ENCODE measurements at regions not wholly inside any gene's neighbourhood (a gene's known extent, or its start where the extent isn't known, plus 50 kb on each side); places are given as distances from the start of the nearest gene placed in this dataset.

- ATAC-seq, result no peak
- no peaks in the 10 kb centered on the region for H3K27me3 ChIP-seq
- DNase-seq, result no peak
Observed at GRCh38 chr5:29588236-29588635, 1605.2 kb upstream of the CDH6 start.

GRCh38 chr5:29587832-29588231, 1605.7 kb upstream of the CDH6 start:
- TF ChIP-seq CTCF (IDR thresholded peaks at IDR 0.05) (no peak), POLR2A (IDR thresholded peaks at IDR 0.05) (no peak)
- 58 to 63% methylated on average over 2 of the region's 2 CpGs for WGBS, 2 donors
- no peaks in the 10 kb centered on the region for H3K9me3 ChIP-seq
- no peaks in the 10 kb centered on the region for H3K4me1 ChIP-seq
- ATAC-seq (no peak), DNase-seq (no peak)
- H3K36me3 ChIP-seq (replicated peaks in 1 of 2; ENCODE audit: insufficient read depth in 1 of 2, low read depth in 2 of 2), result no peaks in the 10 kb centered on the region
- H3K4me3 ChIP-seq, result no peak overlapping the region
- no peaks in the 10 kb centered on the region for H3K27me3 ChIP-seq
- H3K27ac ChIP-seq, result no peak overlapping the region
- intact Hi-C loops (cut with DNase I), result no loop called here

More at GRCh38 chr5:29588236-29588635, 1605.2 kb upstream of the CDH6 start:
- TF ChIP-seq POLR2A (IDR thresholded peaks at IDR 0.05) (no peak), CTCF (IDR thresholded peaks at IDR 0.05) (no peak)
- intact Hi-C loops (cut with DNase I), result no loop called here
- Histone ChIP-seq H3K4me3 (no peak overlapping the region), H3K9me3 (no peaks in the 10 kb centered on the region), H3K4me1 (no peaks in the 10 kb centered on the region), H3K27ac (no peak overlapping the region), H3K36me3 (replicated peaks in 1 of 2; ENCODE audit: insufficient read depth in 1 of 2, low read depth in 2 of 2) (no peaks in the 10 kb centered on the region)

- H3K4me1 ChIP-seq, result no peaks in the 10 kb centered on the region
- 36 to 52% methylated on average over 2 of the region's 2 CpGs for WGBS, 2 donors
- TF ChIP-seq CTCF (IDR thresholded peaks at IDR 0.05) (no peak), POLR2A (IDR thresholded peaks at IDR 0.05) (no peak)
- H3K36me3 ChIP-seq (replicated peaks in 1 of 2; ENCODE audit: insufficient read depth in 1 of 2, low read depth in 2 of 2), result no peaks in the 10 kb centered on the region
- intact Hi-C loops (cut with DNase I), result no loop called here
- ATAC-seq (no peak), DNase-seq (no peak)
- H3K27me3 ChIP-seq, result no peaks in the 10 kb centered on the region
- no peak overlapping the region for H3K4me3 ChIP-seq
- H3K27ac ChIP-seq, result no peak overlapping the region
- no peaks in the 10 kb centered on the region for H3K9me3 ChIP-seq
Observed at GRCh38 chr5:29568028-29568427, 1625.5 kb upstream of the CDH6 start.

- Histone ChIP-seq H3K9me3 (no peaks in the 10 kb centered on the region), H3K4me1 (no peaks in the 10 kb centered on the region), H3K36me3 (replicated peaks in 1 of 2; ENCODE audit: insufficient read depth in 1 of 2, low read depth in 2 of 2) (no peaks in the 10 kb centered on the region), H3K27me3 (no peaks in the 10 kb centered on the region), H3K4me3 (no peak overlapping the region), H3K27ac (no peak overlapping the region)
- WGBS, 2 donors, result 53 to 65% methylated on average over 4 of the region's 4 CpGs
- intact Hi-C loops (cut with DNase I), result no loop called here
- DNase-seq (no peak), ATAC-seq (no peak)
- no peak for TF ChIP-seq CTCF (IDR thresholded peaks at IDR 0.05)
- no peak for TF ChIP-seq POLR2A (IDR thresholded peaks at IDR 0.05)
Observed at GRCh38 chr5:29561564-29561963, 1631.9 kb upstream of the CDH6 start.

- DNase-seq, result no peak
- TF ChIP-seq CTCF (IDR thresholded peaks at IDR 0.05), result no peak
- TF ChIP-seq POLR2A (IDR thresholded peaks at IDR 0.05), result no peak
- Histone ChIP-seq H3K27me3 (no peaks in the 10 kb centered on the region), H3K27ac (no peak overlapping the region), H3K36me3 (replicated peaks in 1 of 2; ENCODE audit: insufficient read depth in 1 of 2, low read depth in 2 of 2) (no peaks in the 10 kb centered on the region), H3K4me1 (no peaks in the 10 kb centered on the region), H3K4me3 (no peak overlapping the region), H3K9me3 (peaks cover 0 to 3% (median 0%) of the 10 kb centered on the region in 3 donors)
- no peak for ATAC-seq
- 47 to 54% methylated on average over 2 of the region's 2 CpGs for WGBS, 2 donors
- intact Hi-C loops (cut with DNase I), result no loop called here
Observed at GRCh38 chr5:29550523-29550922, 1643.0 kb upstream of the CDH6 start.

Measured in body of pancreas (tissue), 4 donors.